T-helper 1 cell (primary cell): ENCODE measurements at regions not wholly inside any gene's neighbourhood (a gene's known extent, or its start where the extent isn't known, plus 50 kb on each side); places are given as distances from the start of the nearest gene placed in this dataset.

Experiments
- DNase-seq, 5 donors: peaks; one replicate each; pipeline ENCODE4 v3.0.0-alpha.2; 2012 to 2020

GRCh38 chr16:52643006-52643405 lies 96.1 kb upstream of the TOX3 start:
- no peak for DNase-seq

GRCh38 chr16:52634528-52634927 lies 87.6 kb upstream of the TOX3 start:
- no peak for DNase-seq

GRCh38 chr16:52634104-52634503 lies 87.2 kb upstream of the TOX3 start:
- no peak for DNase-seq

DNA sequence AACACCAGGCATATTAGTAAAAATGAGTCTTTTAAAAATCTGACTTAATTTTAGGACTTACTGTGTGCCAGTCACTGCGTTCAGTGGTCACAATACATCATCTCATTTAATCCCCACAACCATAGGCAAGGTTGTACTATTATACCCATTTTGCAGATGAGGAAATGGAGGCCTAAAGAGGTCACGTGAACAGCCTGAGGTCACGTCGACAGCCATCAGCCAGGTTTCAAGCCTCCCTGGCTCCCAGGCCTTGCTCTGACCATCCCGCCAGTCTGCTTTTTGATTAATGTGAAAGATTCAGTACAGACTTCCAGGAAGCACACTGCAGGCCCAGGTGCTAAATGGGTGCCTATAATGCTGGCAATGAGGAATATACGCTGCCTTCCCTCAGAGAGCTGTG lies 86.3 kb upstream of the TOX3 start:
- no peak for DNase-seq

DNA sequence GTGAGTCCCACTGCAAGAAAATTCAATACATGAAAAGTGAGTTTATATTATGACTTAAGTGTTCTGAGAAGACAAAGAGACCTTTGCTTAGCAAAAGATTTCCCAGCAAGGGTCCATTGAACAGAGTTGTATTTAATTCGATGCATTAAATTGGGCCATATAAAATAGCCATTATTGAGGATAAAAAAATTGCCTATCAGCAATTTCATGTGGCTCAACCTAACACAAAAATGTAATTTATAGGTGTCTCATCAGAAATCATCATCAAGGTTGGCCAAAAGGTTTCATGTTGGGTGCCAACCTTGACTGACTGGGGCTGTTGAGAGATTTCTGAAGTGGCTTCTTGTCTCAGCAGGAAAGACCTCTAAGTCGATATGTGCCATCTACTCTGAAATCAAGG lies 84.8 kb upstream of the TOX3 start:
- no peak for DNase-seq

DNA sequence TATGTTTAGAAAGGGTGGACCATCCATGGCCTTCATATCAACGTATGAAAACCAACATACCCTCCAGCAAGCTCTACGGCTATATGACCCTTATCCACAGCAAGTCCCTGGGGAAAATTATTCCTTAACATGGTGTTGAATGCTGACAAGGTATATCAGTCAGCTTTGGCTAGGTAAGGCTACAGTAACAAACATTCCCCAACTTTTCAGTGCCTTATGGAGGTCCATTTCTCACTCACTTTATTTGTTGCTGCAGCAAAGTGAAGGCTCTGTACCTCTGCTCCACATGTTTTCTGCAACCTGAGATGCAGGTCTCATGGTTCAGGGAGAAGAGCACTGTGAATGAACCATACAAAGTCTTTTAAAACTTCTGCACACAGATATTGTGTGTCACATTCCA lies 83.8 kb upstream of the TOX3 start:
- no peak for DNase-seq

- DNase-seq: no peak
Measured at GRCh38 chr16:52629296-52629695, 82.4 kb upstream of the TOX3 start.

GRCh38 chr16:52624891-52625290 lies 77.9 kb upstream of the TOX3 start:
- DNase-seq: no peak

DNA sequence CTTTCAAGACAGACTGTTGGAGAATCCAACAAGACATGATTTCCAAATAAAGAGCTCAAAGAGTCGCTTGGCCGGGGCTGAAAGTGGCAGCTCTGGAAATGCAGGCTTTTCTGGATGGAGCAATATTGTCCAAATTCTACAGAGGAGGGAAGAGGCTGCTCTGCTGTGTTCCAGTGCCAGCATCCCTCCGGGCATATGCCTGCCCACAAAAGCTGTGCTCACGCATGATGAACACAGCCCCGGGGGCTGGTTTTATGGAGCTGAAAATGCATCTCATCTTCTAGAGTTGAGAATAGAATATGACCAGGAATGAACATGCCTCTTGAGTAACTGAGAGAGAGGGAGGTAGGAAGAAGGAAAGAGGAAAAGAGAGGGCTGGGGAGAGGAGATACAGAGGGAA lies 74.7 kb upstream of the TOX3 start:
- no peak for DNase-seq

GRCh38 chr16:52618753-52619497 lies 72.0 kb upstream of the TOX3 start:
- no peak for DNase-seq

GRCh38 chr16:52617591-52617990 lies 70.6 kb upstream of the TOX3 start:
- DNase-seq: no peak

DNA sequence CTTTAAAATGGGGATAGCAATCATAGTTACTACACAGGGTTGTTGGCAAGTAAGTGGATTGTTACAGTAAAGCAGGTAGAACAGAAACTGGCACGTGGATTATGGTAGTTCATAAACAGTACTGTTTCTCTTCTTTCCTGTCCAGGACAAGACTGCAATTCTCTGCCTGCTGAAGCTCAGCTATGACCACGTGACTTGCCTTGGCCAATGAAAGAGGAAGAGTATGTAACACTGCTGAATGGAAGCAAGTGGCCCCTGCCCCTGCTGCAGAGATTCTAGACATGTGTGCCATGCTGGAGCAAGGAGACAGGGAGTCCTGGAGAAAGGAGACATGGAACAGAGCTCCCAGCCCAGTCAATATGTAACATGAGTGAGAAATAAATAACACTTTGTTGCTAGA lies 66.6 kb upstream of the TOX3 start:
- no peak for DNase-seq

DNA sequence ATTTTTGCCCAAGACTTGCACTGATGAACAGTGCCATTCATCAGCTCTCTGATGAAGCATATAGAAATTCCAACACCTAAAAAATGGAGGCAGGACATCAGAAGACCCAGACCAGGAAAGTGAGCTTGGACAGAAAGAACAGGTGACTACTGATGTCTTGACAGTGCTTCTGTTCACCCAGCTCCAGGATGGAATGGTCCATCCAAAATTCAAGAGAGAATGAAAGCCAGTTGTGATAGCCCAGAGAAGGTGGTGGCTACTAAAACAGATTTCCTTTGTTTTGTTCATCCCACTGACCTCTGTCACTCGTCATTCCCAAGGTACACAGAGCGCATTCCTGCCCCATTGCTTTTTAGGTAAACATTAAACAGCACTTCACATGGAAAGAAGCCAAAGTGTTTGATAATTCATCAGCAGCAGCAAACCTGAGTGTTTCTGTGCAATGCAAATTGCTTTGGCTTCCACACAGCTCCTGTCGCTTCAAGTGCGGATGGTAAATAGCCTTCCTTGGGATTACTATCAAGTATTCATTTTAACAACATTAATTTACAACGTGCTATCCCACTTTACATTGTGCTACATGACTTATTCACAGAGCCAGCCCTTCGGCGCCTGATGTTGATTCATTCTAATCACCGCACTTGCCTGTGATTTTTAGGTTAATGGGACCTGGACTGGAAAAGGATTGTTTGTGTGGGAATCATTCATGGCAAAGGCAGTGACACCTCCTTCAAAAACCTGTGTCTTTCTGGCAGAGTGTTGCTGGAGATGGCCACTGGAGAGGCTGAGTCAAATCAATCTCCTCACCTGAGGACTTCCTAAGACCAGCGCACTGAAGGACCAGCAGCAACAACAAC lies 65.1 kb upstream of the TOX3 start:
- no peak for DNase-seq

DNA sequence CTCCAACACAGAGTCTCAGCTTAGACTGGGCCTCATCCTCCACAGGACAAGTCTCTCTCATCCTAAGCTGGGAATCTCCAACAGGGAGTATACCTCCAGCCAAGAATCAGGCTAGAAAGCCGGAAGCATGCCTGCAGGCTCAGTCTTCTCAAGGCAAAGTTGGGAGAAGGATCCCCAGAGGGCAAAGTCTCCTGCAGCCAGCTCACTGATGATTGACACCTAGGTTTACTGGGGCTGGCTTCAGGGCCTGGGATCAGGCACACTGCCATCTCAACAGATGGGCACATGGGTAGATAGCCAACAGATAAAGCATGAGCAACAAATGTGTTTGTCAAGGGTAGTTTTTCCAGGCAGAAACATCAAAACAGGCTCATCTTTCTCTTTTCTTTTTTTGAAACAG lies 56.1 kb upstream of the TOX3 start:
- no peak for DNase-seq

GRCh38 chr16:52597772-52598483 lies 51.0 kb upstream of the TOX3 start:
- DNase-seq: no peak

- DNase-seq: no peak
Measured at GRCh38 chr16:52597073-52597771, 50.3 kb upstream of the TOX3 start.
